HepG2 (cell line): ENCODE measurements at regions not wholly inside any gene's neighbourhood (a gene's known extent, or its start where the extent isn't known, plus 50 kb on each side); places are given as distances from the start of the nearest gene placed in this dataset.
A peak's percentile ranks its signal among the peaks of the same experiment; 100 is the strongest.

Source experiments
- ATAC-seq: fragments of 200-7000 bp; cut with Tn5 transposase; 3 replicates; pipeline ENCODE4 v1.9.1; 2020; ENCODE audit warnings: mild to moderate bottlenecking, moderate library complexity
- BruUV-seq: library from RNA; stranded (reverse); fragments of 400-500 nt; replicated peaks from 2 replicates; lab custom pipeline; 2021; lab: Mats Ljungman, UMichigan
- CTCF ChIA-PET: fragments of 300-600 bp; formaldehyde crosslinking; extraction: SDS; loops from one replicate; lab custom pipeline; 2021; ENCODE audit warnings: low total read pairs, inconsistent platforms, low intra/inter-chr PET ratio; lab: Yijun Ruan, JAX
- POLR2A ChIA-PET: fragments of 350-600 bp; sonication (Branson Sonifier 250); formaldehyde crosslinking; loops from one replicate; lab custom pipeline; 2020; ENCODE audit warnings: antibody characterized with exemption, inconsistent platforms; lab: Yijun Ruan, JAX
- DNase-seq: peaks from one replicate; pipeline ENCODE4 v3.0.0-alpha.2; 2015; ENCODE audit warnings: low spot score
- FAIRE-seq: peaks from 3 replicates; lab custom pipeline; 2011; peaks lifted over from hg19 to GRCh38; lab: Jason Lieb, UNC
- H2AFZ ChIP-seq: one replicate; pipeline ENCODE4 v1.6.1; 2011; ENCODE audit warnings: low read length, inconsistent platforms
- H3K27ac ChIP-seq: fragments of 300-600 bp; 3 replicates; pipeline ENCODE4 v1.8.0; 2011; ENCODE audit warnings: mixed run types, mild to moderate bottlenecking, mixed read lengths, low read length, inconsistent platforms; ENCODE audit not compliant: insufficient read depth; ENCODE audit errors: extremely low read length
- H3K27me3 ChIP-seq, 2 experiments: fragments of 200-600 bp in 1 of 2; 2 replicates in 1 of 2; 3 replicates in 1 of 2; pipeline versions ENCODE4 v1.6.0 to v1.8.0; 2011; ENCODE audit warnings: low read length in 2 of 2, mild to moderate bottlenecking in 2 of 2, moderate library complexity in 2 of 2, inconsistent platforms in 1 of 2; ENCODE audit not compliant: insufficient read depth in 2 of 2, control insufficient read depth in 1 of 2
- H3K36me3 ChIP-seq, 2 experiments: fragments of 200-600 bp in 1 of 2; replicated peaks in 1 of 2; 2 replicates in 1 of 2; 3 replicates in 1 of 2; pipeline versions ENCODE4 v1.5.1 to v1.8.0; 2011; ENCODE audit warnings: low read length in 2 of 2, inconsistent platforms in 1 of 2; ENCODE audit not compliant: insufficient read depth in 2 of 2, control insufficient read depth in 1 of 2
- H3K4me1 ChIP-seq: 2 replicates; pipeline ENCODE4 v1.5.1; 2012; ENCODE audit warnings: low read length, inconsistent platforms; ENCODE audit not compliant: insufficient read depth
- H3K4me2 ChIP-seq: 2 replicates; pipeline ENCODE4 v1.6.0; 2011; ENCODE audit warnings: low read depth, low read length, inconsistent platforms
- H3K4me3 ChIP-seq, 3 experiments: fragments of 200-600 bp in 1 of 3; sonication (generic), shearing (Covaris generic) in 1 of 3; replicated peaks in 1 of 3; 2 replicates each; pipeline ENCODE4 v1.5.1; 2011 to 2016; ENCODE audit warnings: low read length in 3 of 3, inconsistent platforms in 2 of 3, low read depth in 2 of 3, mild to moderate bottlenecking in 2 of 3, control low read depth in 1 of 3, mixed read lengths in 1 of 3; ENCODE audit not compliant: insufficient read depth in 1 of 3
- H3K79me2 ChIP-seq: one replicate; pipeline ENCODE4 v1.6.1; 2011; ENCODE audit warnings: low read length, inconsistent platforms; ENCODE audit not compliant: insufficient read depth
- H3K9ac ChIP-seq: 2 replicates; pipeline ENCODE4 v1.6.0; 2011; ENCODE audit warnings: mild to moderate bottlenecking, low read depth, low read length, inconsistent platforms; ENCODE audit not compliant: insufficient read depth
- H3K9me3 ChIP-seq: 2 replicates; pipeline ENCODE4 v1.5.1; 2012; ENCODE audit warnings: mild to moderate bottlenecking, low read length
- H4K20me1 ChIP-seq: 2 replicates; pipeline ENCODE4 v1.6.0; 2011; ENCODE audit warnings: inconsistent platforms, mild to moderate bottlenecking, low read length, moderate library complexity; ENCODE audit not compliant: insufficient read depth
- CHD4 ChIP-seq: fragments of 200-600 bp; sonication (generic); IDR thresholded peaks from 2 replicates; pipeline ENCODE4 v1.7.0; 2017; ENCODE audit warnings: mild to moderate bottlenecking, low read length, borderline replicate concordance
- FOSL2 ChIP-seq: sonication (generic); formaldehyde crosslinking; IDR thresholded peaks from 2 replicates; pipeline ENCODE4 v1.4.0; 2020; ENCODE audit warnings: missing genetic modification reagents
- GABPA ChIP-seq, 2 experiments: IDR thresholded peaks; 2 replicates each; pipeline ENCODE4 v1.6.1; 2011 to 2016; ENCODE audit warnings: low read depth in 2 of 2, low read length in 1 of 2, missing biosample characterization in 1 of 2, missing genetic modification characterization in 1 of 2
- HMG20A ChIP-seq: IDR thresholded peaks from 2 replicates; pipeline ENCODE4 v1.6.1; 2016; ENCODE audit warnings: borderline replicate concordance
- NFIC ChIP-seq: IDR thresholded peaks from 2 replicates; pipeline ENCODE4 v1.6.1; 2012; ENCODE audit warnings: mild to moderate bottlenecking, low read length, inconsistent platforms
- PAX8 ChIP-seq: sonication (generic); formaldehyde crosslinking; IDR thresholded peaks from 2 replicates; pipeline ENCODE4 v1.8.0; 2022; ENCODE audit warnings: mild to moderate bottlenecking, missing genetic modification reagents, borderline replicate concordance
- PHF8 ChIP-seq: sonication (generic); formaldehyde crosslinking; IDR thresholded peaks from 2 replicates; pipeline ENCODE4 v1.5.0; 2020; ENCODE audit warnings: missing genetic modification reagents
- RXRB ChIP-seq: IDR thresholded peaks from 2 replicates; pipeline ENCODE4 v1.6.1; 2016; ENCODE audit warnings: borderline replicate concordance, missing genetic modification reagents, missing compliant biosample characterization
- SAP130 ChIP-seq: IDR thresholded peaks from 2 replicates; pipeline ENCODE4 v1.6.1; 2016; ENCODE audit warnings: low read depth
- SKI ChIP-seq: fragments of 450-650 bp; IDR thresholded peaks from one replicate; pipeline ENCODE4 v1.6.1; 2018; ENCODE audit warnings: mild to moderate bottlenecking; ENCODE audit not compliant: partially characterized antibody
- SKIL ChIP-seq: sonication (generic); formaldehyde crosslinking; IDR thresholded peaks from 2 replicates; pipeline ENCODE4 v1.8.0; 2022; ENCODE audit warnings: missing genetic modification reagents, mild to moderate bottlenecking, moderate library complexity, borderline replicate concordance
- SNRNP70 ChIP-seq: fragments of 200-400 bp; formaldehyde crosslinking; IDR thresholded peaks from 2 replicates; pipeline ENCODE4 v1.6.1; 2017; ENCODE audit warnings: mild to moderate bottlenecking, low read depth, low read length, moderate library complexity
- TBL1XR1 ChIP-seq: fragments of 150-350 bp; IDR thresholded peaks from 2 replicates; pipeline ENCODE4 v1.6.1; 2014; ENCODE audit warnings: borderline replicate concordance, low read length; ENCODE audit not compliant: partially characterized antibody
- TFAP4 ChIP-seq: sonication (generic); IDR thresholded peaks from 2 replicates; pipeline ENCODE4 v1.6.1; 2016; ENCODE audit warnings: low read depth, borderline replicate concordance
- TRIM22 ChIP-seq: fragments of 450-650 bp; IDR thresholded peaks from 2 replicates; pipeline ENCODE4 v1.6.1; 2017
- ZBTB1 ChIP-seq: sonication (generic); formaldehyde crosslinking; IDR thresholded peaks from 2 replicates; pipeline ENCODE4 v1.4.0; 2020; ENCODE audit warnings: missing genetic modification reagents, borderline replicate concordance
- ZFP36L1 ChIP-seq: sonication (generic); formaldehyde crosslinking; IDR thresholded peaks from 2 replicates; pipeline ENCODE4 v1.8.0; 2022; ENCODE audit warnings: mild to moderate bottlenecking, missing genetic modification reagents, moderate library complexity
- ZNF431 ChIP-seq: sonication (generic); formaldehyde crosslinking; IDR thresholded peaks from 2 replicates; pipeline ENCODE4 v1.9.0; 2022; ENCODE audit warnings: missing genetic modification reagents, low read depth, mild to moderate bottlenecking, borderline replicate concordance
- ZNF597 ChIP-seq: sonication (generic); formaldehyde crosslinking; IDR thresholded peaks from 2 replicates; pipeline ENCODE4 v1.5.0; 2020; ENCODE audit warnings: missing genetic modification reagents
- ZNF607 ChIP-seq: sonication (generic); formaldehyde crosslinking; IDR thresholded peaks from 2 replicates; pipeline ENCODE4 v1.5.1; 2020; ENCODE audit warnings: missing genetic modification reagents, mild to moderate bottlenecking, borderline replicate concordance
- ZNF780A ChIP-seq: sonication (generic); formaldehyde crosslinking; IDR thresholded peaks from 2 replicates; pipeline ENCODE4 v1.8.0; 2022; ENCODE audit warnings: mild to moderate bottlenecking, missing genetic modification reagents, moderate library complexity
- WGBS: methylation state at CpG from one replicate; pipeline ENCODE4 v1.1.6; 2017; ENCODE audit warnings: low lambda C conversion rate; 5-methylcytosine and 5-hydroxymethylcytosine counted together
- in situ Hi-C: cut with HindIII; loops from 2 replicates; pipeline ENCODE4 v1.10.0; 2017; ENCODE audit warnings: low pct_unique_long_range_greater_than_20kb; ENCODE audit not compliant: extremely low pct_ligation_motif_present
- intact Hi-C: fragments of 100-400 bp; cut with micrococcal nuclease; formaldehyde crosslinking; loops from one replicate; pipeline ENCODE4 v1.10.0; 2022; ENCODE audit not compliant: unreplicated experiment

GRCh38 chr3:150317469-150317868 lies 90.6 kb upstream of the TSC22D2 start (continued):
- TF ChIP-seq TRIM22: no peak
- peak; percentile 81 for TF ChIP-seq TBL1XR1
- no peak for TF ChIP-seq ZNF431 (CRISPR knock-in tag)
- TF ChIP-seq HMG20A: peak; percentile 67; the same call in 1 of the 2 replicates
- no peak for TF ChIP-seq GABPA (IDR thresholded peaks at IDR 0.05; ENCODE audit: low read depth, low read length)
- no peak for TF ChIP-seq GABPA (CRISPR knock-in tag; IDR thresholded peaks at IDR 0.05; ENCODE audit: low read depth)
- TF ChIP-seq FOSL2 (CRISPR knock-in tag): peak; percentile 81
- TF ChIP-seq CHD4: no peak
- no peak for TF ChIP-seq PAX8
- peak; percentile 54; the same call in 1 of the 2 replicates for TF ChIP-seq RXRB
- peak; percentile 40; the same call in 1 of the 2 replicates for TF ChIP-seq NFIC
- TF ChIP-seq ZNF597 (CRISPR knock-in tag): no peak
- peak; percentile 45 for TF ChIP-seq SKI

GRCh38 chr3:150315721-150316120 lies 92.4 kb upstream of the TSC22D2 start:
- Histone ChIP-seq H3K27me3 (no peaks in the 10 kb centered on the region; a peak in 1 of 5 replicates), H2AFZ (no peak overlapping the region), H3K4me1 (no peaks in the 10 kb centered on the region), H4K20me1 (no peaks in the 10 kb centered on the region), H3K4me3 (no peak overlapping the region), H3K9me3 (no peaks in the 10 kb centered on the region), H3K9ac (no peak overlapping the region), H3K27ac (no peak overlapping the region), H3K79me2 (no peaks in the 10 kb centered on the region), H3K36me3 (no peaks in the 10 kb centered on the region), H3K4me2 (no peak overlapping the region)
- CTCF ChIA-PET: no interaction called here
- DNase-seq (no peak), ATAC-seq (no peak), FAIRE-seq (no peak)
- in situ Hi-C loops: no loop called here
- BruUV-seq: no TSS peak
- POLR2A ChIA-PET: no interaction called here
- WGBS: 0% methylated on average over 1 of the region's 1 CpG
- intact Hi-C loops: no loop called here
- TF ChIP-seq ZBTB1 (CRISPR knock-in tag) (no peak), ZNF780A (CRISPR knock-in tag) (no peak), ZFP36L1 (no peak), TFAP4 (no peak), SNRNP70 (no peak), SAP130 (CRISPR knock-in tag) (no peak), PHF8 (no peak), ZNF607 (CRISPR knock-in tag) (no peak), SKIL (CRISPR knock-in tag) (no peak)
